ENCODE measurements at regions not wholly inside any gene's neighbourhood (a gene's known extent, or its start where the extent isn't known, plus 50 kb on each side); places are given as distances from the start of the nearest gene placed in this dataset.

- intact Hi-C loops (cut with DNase I), result no loop called here
- TF ChIP-seq CTCF (IDR thresholded peaks at IDR 0.05), result no peak
- Histone ChIP-seq H3K9me3 (no peaks in the 10 kb centered on the region), H3K4me3 (no peak overlapping the region), H3K27me3 (no peaks in the 10 kb centered on the region), H3K4me1 (peaks cover 2% of the 10 kb centered on the region), H3K27ac (no peak overlapping the region), H3K36me3 (no peaks in the 10 kb centered on the region)
- ATAC-seq, result no peak
- DNase-seq, result no peak
These were observed 80.7 kb downstream of the ING1 start for GRCh38 chr13:110794209-110794608.

- TF ChIP-seq CTCF (IDR thresholded peaks at IDR 0.05), result no peak
- no peak overlapping the region for H3K27ac ChIP-seq
- H3K9me3 ChIP-seq, result no peaks in the 10 kb centered on the region
- no peaks in the 10 kb centered on the region for H3K27me3 ChIP-seq
- no peak overlapping the region for H3K4me3 ChIP-seq
- DNase-seq (no peak), ATAC-seq (no peak)
- intact Hi-C loops (cut with DNase I), result no loop called here
- peaks cover 6% of the 10 kb centered on the region for H3K4me1 ChIP-seq
- H3K36me3 ChIP-seq, result no peaks in the 10 kb centered on the region
These were observed 83.9 kb downstream of the ING1 start for GRCh38 chr13:110797230-110797877.

- no peaks in the 10 kb centered on the region for H3K36me3 ChIP-seq
- ATAC-seq, result no peak
- no peak for TF ChIP-seq CTCF (IDR thresholded peaks at IDR 0.05)
- H3K27me3 ChIP-seq, result no peaks in the 10 kb centered on the region
- no peak overlapping the region for H3K4me3 ChIP-seq
- no peaks in the 10 kb centered on the region for H3K9me3 ChIP-seq
- no peak overlapping the region for H3K27ac ChIP-seq
- intact Hi-C loops (cut with DNase I), result no loop called here
- H3K4me1 ChIP-seq, result peaks cover 6% of the 10 kb centered on the region
- DNase-seq, result no peak
These were observed 84.8 kb downstream of the ING1 start for GRCh38 chr13:110798081-110798994.

- intact Hi-C loops (cut with DNase I), result no loop called here
- no peak for DNase-seq
These were observed 86.0 kb downstream of the ING1 start for GRCh38 chr13:110799246-110800236.

More at GRCh38 chr13:110799246-110800236, 86.0 kb downstream of the ING1 start:
- Histone ChIP-seq H3K4me3 (peak overlapping the region; percentile 4), H3K27me3 (no peaks in the 10 kb centered on the region), H3K4me1 (peaks cover 6% of the 10 kb centered on the region), H3K36me3 (no peaks in the 10 kb centered on the region), H3K9me3 (no peaks in the 10 kb centered on the region), H3K27ac (peak overlapping the region; percentile 53)
- TF ChIP-seq CTCF (IDR thresholded peaks at IDR 0.05), result no peak
- peak; percentile 64 for ATAC-seq

Data from upper lobe of right lung (tissue), 1 donor.